GM12891 (cell line): ENCODE measurements at regions not wholly inside any gene's neighbourhood (a gene's known extent, or its start where the extent isn't known, plus 50 kb on each side); places are given as distances from the start of the nearest gene placed in this dataset.

ENCODE experiments used
- DNase-seq: peaks from one replicate; pipeline ENCODE4 v3.0.0; 2011; ENCODE audit warnings: low spot score; ENCODE audit not compliant: insufficient read length
- FAIRE-seq: peaks from 2 replicates; lab custom pipeline; 2011; peaks lifted over from hg19 to GRCh38; lab: Jason Lieb, UNC
- PAX5 ChIP-seq: IDR thresholded peaks from 2 replicates; pipeline ENCODE4 v1.6.1; 2011; ENCODE audit warnings: low read length, moderate library complexity, mild to moderate bottlenecking; ENCODE audit not compliant: insufficient read depth, severe bottlenecking
- POLR2A ChIP-seq: IDR thresholded peaks from 2 replicates; pipeline ENCODE4 v1.6.1; 2011; ENCODE audit warnings: low read depth, low read length, control low read depth
- POLR2AphosphoS5 ChIP-seq: IDR thresholded peaks from 2 replicates; pipeline ENCODE4 v1.6.1; 2011; ENCODE audit warnings: low read depth, low read length, control low read depth
- POU2F2 ChIP-seq: IDR thresholded peaks from 2 replicates; pipeline ENCODE4 v1.6.1; 2011; ENCODE audit warnings: low read depth, mild to moderate bottlenecking, control low read depth, low read length, moderate library complexity
- SPI1 ChIP-seq: IDR thresholded peaks from 2 replicates; pipeline ENCODE4 v1.6.1; 2011; ENCODE audit warnings: low read depth, low read length, control low read depth
- TAF1 ChIP-seq: IDR thresholded peaks from 2 replicates; pipeline ENCODE4 v1.6.1; 2011; ENCODE audit warnings: low read depth, low read length, control low read depth

GRCh38 chr3:64830681-64831080, 142.9 kb upstream of the ADAMTS9 start:
- FAIRE-seq: no peak
- DNase-seq: no peak
- TF ChIP-seq SPI1 (no peak), POLR2AphosphoS5 (no peak), POLR2A (no peak), PAX5 (no peak), TAF1 (no peak), POU2F2 (no peak)

- no peak for FAIRE-seq
- no peak for DNase-seq
- TF ChIP-seq POU2F2: no peak
- TF ChIP-seq PAX5: no peak
- no peak for TF ChIP-seq TAF1
- TF ChIP-seq POLR2AphosphoS5: no peak
- no peak for TF ChIP-seq SPI1
- TF ChIP-seq POLR2A: no peak
Measured at GRCh38 chr3:64829331-64829730, 141.5 kb upstream of the ADAMTS9 start.

GRCh38 chr3:64828276-64828675, 140.5 kb upstream of the ADAMTS9 start:
- no peak for FAIRE-seq
- DNase-seq: no peak
- TF ChIP-seq POU2F2: no peak
- no peak for TF ChIP-seq TAF1
- no peak for TF ChIP-seq POLR2AphosphoS5

- FAIRE-seq: no peak
- TF ChIP-seq POLR2A: no peak
- TF ChIP-seq TAF1: no peak
- TF ChIP-seq POU2F2: no peak
- no peak for TF ChIP-seq SPI1
- TF ChIP-seq POLR2AphosphoS5: no peak
- TF ChIP-seq PAX5: no peak
- DNase-seq: no peak
Measured at GRCh38 chr3:64827431-64827830, 139.6 kb upstream of the ADAMTS9 start.

- no peak for FAIRE-seq
- no peak for TF ChIP-seq PAX5
- no peak for TF ChIP-seq POLR2A
- no peak for TF ChIP-seq TAF1
- TF ChIP-seq POU2F2: no peak
- TF ChIP-seq SPI1: no peak
- TF ChIP-seq POLR2AphosphoS5: no peak
Measured at GRCh38 chr3:64827019-64827418, 139.2 kb upstream of the ADAMTS9 start.

GRCh38 chr3:64825404-64826120, 137.8 kb upstream of the ADAMTS9 start:
- FAIRE-seq (no peak), DNase-seq (no peak)
- TF ChIP-seq POLR2AphosphoS5: no peak
- TF ChIP-seq POLR2A: no peak
- TF ChIP-seq PAX5: no peak
- TF ChIP-seq SPI1: no peak
- TF ChIP-seq TAF1: no peak
- TF ChIP-seq POU2F2: no peak

More at GRCh38 chr3:64827019-64827418, 139.2 kb upstream of the ADAMTS9 start:
- DNase-seq: no peak

GRCh38 chr3:64824394-64824909, 136.7 kb upstream of the ADAMTS9 start:
- TF ChIP-seq POLR2A: no peak
- TF ChIP-seq POU2F2: no peak
- TF ChIP-seq PAX5: no peak
- no peak for TF ChIP-seq TAF1
- DNase-seq: no peak
- no peak for FAIRE-seq

GRCh38 chr3:64818196-64818595, 130.4 kb upstream of the ADAMTS9 start:
- FAIRE-seq: no peak
- no peak for TF ChIP-seq POLR2A
- TF ChIP-seq PAX5: no peak
- TF ChIP-seq SPI1: no peak
- TF ChIP-seq POU2F2: no peak
- no peak for TF ChIP-seq TAF1
- TF ChIP-seq POLR2AphosphoS5: no peak
- DNase-seq: no peak

GRCh38 chr3:64816355-64816754, 128.6 kb upstream of the ADAMTS9 start:
- TF ChIP-seq PAX5 (no peak), POLR2A (no peak), TAF1 (no peak)
- no peak for FAIRE-seq
- DNase-seq: no peak

GRCh38 chr3:64815789-64816188, 128.0 kb upstream of the ADAMTS9 start:
- TF ChIP-seq SPI1: no peak
- no peak for TF ChIP-seq POU2F2
- no peak for TF ChIP-seq POLR2A
- no peak for TF ChIP-seq TAF1
- TF ChIP-seq PAX5: no peak
- TF ChIP-seq POLR2AphosphoS5: no peak
- no peak for DNase-seq
- no peak for FAIRE-seq
